Bronchial epithelial cell (primary cell): ENCODE measurements at regions not wholly inside any gene's neighbourhood (a gene's known extent, or its start where the extent isn't known, plus 50 kb on each side); places are given as distances from the start of the nearest gene placed in this dataset.

Source experiments
- DNase-seq: peaks from one replicate; pipeline ENCODE4 v3.0.0-alpha.2; 2010; ENCODE audit warnings: low read depth
- FAIRE-seq: peaks from 2 replicates; lab custom pipeline; 2011; peaks lifted over from hg19 to GRCh38; lab: Jason Lieb, UNC
- H3K27me3 ChIP-seq: 2 replicates; pipeline ENCODE4 v1.5.1; 2011; ENCODE audit warnings: low read length; ENCODE audit not compliant: control insufficient read depth, insufficient read depth
- H3K36me3 ChIP-seq: 2 replicates; pipeline ENCODE4 v1.5.1; 2011; ENCODE audit warnings: low read length; ENCODE audit not compliant: control insufficient read depth, insufficient read depth
- H3K4me3 ChIP-seq: 2 replicates; pipeline ENCODE4 v1.5.1; 2011; ENCODE audit warnings: mild to moderate bottlenecking, low read depth, low read length, control low read depth
- CTCF ChIP-seq: IDR thresholded peaks from 2 replicates; pipeline ENCODE4 v1.5.1; 2011; ENCODE audit warnings: mild to moderate bottlenecking, moderate library complexity, low read length, control low read depth, inconsistent platforms; ENCODE audit not compliant: insufficient read depth, severe bottlenecking

- no peaks in the 10 kb centered on the region for H3K36me3 ChIP-seq
- no peak for TF ChIP-seq CTCF
- no peak overlapping the region for H3K4me3 ChIP-seq
- H3K27me3 ChIP-seq = no peaks in the 10 kb centered on the region
- DNase-seq = no peak
- no peak for FAIRE-seq
Observed at GRCh38 chr2:200127848-200128247, 172.5 kb downstream of the MAIP1 start.

- TF ChIP-seq CTCF = no peak
- Histone ChIP-seq H3K4me3 (no peak overlapping the region), H3K36me3 (no peaks in the 10 kb centered on the region), H3K27me3 (no peaks in the 10 kb centered on the region)
- DNase-seq (no peak), FAIRE-seq (no peak)
Observed at GRCh38 chr2:200128296-200128695, 172.9 kb downstream of the MAIP1 start.

GRCh38 chr2:200129721-200130462 is 174.5 kb downstream of the MAIP1 start:
- H3K36me3 ChIP-seq = no peaks in the 10 kb centered on the region
- FAIRE-seq = no peak
- H3K4me3 ChIP-seq = no peak overlapping the region
- no peaks in the 10 kb centered on the region for H3K27me3 ChIP-seq
- DNase-seq = peak; percentile 91
- no peak for TF ChIP-seq CTCF

GRCh38 chr2:200130762-200131166 is 175.4 kb downstream of the MAIP1 start:
- DNase-seq (peak; percentile 37), FAIRE-seq (no peak)
- no peak overlapping the region for H3K4me3 ChIP-seq
- H3K36me3 ChIP-seq = no peaks in the 10 kb centered on the region
- TF ChIP-seq CTCF = no peak
- no peaks in the 10 kb centered on the region for H3K27me3 ChIP-seq

- TF ChIP-seq CTCF = no peak
- H3K4me3 ChIP-seq = no peak overlapping the region
- no peaks in the 10 kb centered on the region for H3K27me3 ChIP-seq
- FAIRE-seq (no peak), DNase-seq (peak; percentile 34)
- no peaks in the 10 kb centered on the region for H3K36me3 ChIP-seq
Observed at GRCh38 chr2:200131307-200131706, 175.2 kb upstream of the SPATS2L start.

- Histone ChIP-seq H3K36me3 (no peaks in the 10 kb centered on the region), H3K27me3 (no peaks in the 10 kb centered on the region), H3K4me3 (no peak overlapping the region)
- no peak for DNase-seq
- no peak for TF ChIP-seq CTCF
- no peak for FAIRE-seq
Observed at GRCh38 chr2:200135082-200135481, 171.4 kb upstream of the SPATS2L start.
